ENCODE measurements at regions not wholly inside any gene's neighbourhood (a gene's known extent, or its start where the extent isn't known, plus 50 kb on each side); places are given as distances from the start of the nearest gene placed in this dataset.

DNA sequence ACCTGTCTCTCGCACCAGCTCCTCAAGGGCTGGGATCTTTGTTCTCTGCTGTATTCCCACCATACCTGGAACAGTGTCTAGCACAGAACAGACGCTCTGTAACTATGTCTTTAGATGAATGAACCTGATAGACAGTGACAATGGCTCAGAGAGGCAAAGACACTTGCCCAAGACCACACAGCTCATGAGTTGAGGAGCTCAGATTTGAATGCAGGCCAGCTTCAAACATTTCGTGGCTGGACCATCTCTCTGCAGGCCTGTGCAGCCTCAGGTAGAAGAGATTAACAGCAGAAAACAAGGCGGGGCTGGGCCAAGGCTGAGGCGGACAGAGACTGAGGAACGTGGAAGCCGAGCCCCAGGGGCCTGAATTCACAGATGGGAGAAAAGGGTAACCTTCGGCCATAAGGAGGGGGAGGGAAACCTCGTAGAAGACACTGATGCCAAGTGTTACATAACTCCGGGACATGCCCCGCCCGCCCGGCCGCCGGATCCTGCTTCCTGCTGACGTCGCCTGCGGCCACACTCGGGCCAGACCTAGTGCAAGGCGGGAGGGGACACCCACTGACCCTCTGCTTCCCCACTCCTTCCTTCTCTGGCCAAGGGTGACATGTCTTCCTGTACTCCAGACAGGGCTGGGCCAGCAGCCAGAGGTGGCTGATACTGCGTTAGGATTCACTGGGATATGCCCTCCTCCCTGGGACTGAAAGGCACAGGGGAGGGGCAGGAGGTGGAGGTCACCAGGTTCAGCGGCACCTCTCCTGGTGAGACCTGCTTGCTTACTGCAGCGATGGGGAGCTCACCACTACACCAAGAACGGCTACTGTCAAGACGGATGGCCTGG is 86.8 kb downstream of the RFLNA start:
- TF ChIP-seq EZH2 (IDR thresholded peaks at IDR 0.05; ENCODE audit: insufficient read depth, poor library complexity, severe bottlenecking) (no peak), EZH2phosphoT487 (IDR thresholded peaks at IDR 0.05; ENCODE audit: insufficient read depth, low read depth) (no peak)

All from GM23248 (cell line).